ENCODE measurements at regions not wholly inside any gene's neighbourhood (a gene's known extent, or its start where the extent isn't known, plus 50 kb on each side); places are given as distances from the start of the nearest gene placed in this dataset.

GRCh38 chr3:148131990-148132638 lies 565.6 kb upstream of the AGTR1 start:
- TF ChIP-seq CBFB (IDR thresholded peaks at IDR 0.05; ENCODE audit: low read depth) = no peak
- no peak for TF ChIP-seq JUNB (IDR thresholded peaks at IDR 0.05)
- TF ChIP-seq, protein P1, sequence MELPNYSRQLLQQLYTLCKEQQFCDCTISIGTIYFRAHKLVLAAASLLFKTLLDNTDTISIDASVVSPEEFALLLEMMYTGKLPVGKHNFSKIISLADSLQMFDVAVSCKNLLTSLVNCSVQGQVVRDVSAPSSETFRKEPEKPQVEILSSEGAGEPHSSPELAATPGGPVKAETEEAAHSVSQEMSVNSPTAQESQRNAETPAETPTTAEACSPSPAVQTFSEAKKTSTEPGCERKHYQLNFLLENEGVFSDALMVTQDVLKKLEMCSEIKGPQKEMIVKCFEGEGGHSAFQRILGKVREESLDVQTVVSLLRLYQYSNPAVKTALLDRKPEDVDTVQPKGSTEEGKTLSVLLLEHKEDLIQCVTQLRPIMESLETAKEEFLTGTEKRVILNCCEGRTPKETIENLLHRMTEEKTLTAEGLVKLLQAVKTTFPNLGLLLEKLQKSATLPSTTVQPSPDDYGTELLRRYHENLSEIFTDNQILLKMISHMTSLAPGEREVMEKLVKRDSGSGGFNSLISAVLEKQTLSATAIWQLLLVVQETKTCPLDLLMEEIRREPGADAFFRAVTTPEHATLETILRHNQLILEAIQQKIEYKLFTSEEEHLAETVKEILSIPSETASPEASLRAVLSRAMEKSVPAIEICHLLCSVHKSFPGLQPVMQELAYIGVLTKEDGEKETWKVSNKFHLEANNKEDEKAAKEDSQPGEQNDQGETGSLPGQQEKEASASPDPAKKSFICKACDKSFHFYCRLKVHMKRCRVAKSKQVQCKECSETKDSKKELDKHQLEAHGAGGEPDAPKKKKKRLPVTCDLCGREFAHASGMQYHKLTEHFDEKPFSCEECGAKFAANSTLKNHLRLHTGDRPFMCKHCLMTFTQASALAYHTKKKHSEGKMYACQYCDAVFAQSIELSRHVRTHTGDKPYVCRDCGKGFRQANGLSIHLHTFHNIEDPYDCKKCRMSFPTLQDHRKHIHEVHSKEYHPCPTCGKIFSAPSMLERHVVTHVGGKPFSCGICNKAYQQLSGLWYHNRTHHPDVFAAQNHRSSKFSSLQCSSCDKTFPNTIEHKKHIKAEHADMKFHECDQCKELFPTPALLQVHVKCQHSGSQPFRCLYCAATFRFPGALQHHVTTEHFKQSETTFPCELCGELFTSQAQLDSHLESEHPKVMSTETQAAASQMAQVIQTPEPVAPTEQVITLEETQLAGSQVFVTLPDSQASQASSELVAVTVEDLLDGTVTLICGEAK (IDR thresholded peaks at IDR 0.05; ENCODE audit: borderline replicate concordance) = no peak
- no peak for TF ChIP-seq NR2C2 (IDR thresholded peaks at IDR 0.05; ENCODE audit: borderline replicate concordance, control insufficient read depth, insufficient read length, low read depth)
- TF ChIP-seq NFIC (IDR thresholded peaks at IDR 0.05; ENCODE audit: low read depth, low read length) = no peak
- TF ChIP-seq, protein P2, sequence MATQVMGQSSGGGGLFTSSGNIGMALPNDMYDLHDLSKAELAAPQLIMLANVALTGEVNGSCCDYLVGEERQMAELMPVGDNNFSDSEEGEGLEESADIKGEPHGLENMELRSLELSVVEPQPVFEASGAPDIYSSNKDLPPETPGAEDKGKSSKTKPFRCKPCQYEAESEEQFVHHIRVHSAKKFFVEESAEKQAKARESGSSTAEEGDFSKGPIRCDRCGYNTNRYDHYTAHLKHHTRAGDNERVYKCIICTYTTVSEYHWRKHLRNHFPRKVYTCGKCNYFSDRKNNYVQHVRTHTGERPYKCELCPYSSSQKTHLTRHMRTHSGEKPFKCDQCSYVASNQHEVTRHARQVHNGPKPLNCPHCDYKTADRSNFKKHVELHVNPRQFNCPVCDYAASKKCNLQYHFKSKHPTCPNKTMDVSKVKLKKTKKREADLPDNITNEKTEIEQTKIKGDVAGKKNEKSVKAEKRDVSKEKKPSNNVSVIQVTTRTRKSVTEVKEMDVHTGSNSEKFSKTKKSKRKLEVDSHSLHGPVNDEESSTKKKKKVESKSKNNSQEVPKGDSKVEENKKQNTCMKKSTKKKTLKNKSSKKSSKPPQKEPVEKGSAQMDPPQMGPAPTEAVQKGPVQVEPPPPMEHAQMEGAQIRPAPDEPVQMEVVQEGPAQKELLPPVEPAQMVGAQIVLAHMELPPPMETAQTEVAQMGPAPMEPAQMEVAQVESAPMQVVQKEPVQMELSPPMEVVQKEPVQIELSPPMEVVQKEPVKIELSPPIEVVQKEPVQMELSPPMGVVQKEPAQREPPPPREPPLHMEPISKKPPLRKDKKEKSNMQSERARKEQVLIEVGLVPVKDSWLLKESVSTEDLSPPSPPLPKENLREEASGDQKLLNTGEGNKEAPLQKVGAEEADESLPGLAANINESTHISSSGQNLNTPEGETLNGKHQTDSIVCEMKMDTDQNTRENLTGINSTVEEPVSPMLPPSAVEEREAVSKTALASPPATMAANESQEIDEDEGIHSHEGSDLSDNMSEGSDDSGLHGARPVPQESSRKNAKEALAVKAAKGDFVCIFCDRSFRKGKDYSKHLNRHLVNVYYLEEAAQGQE (IDR thresholded peaks at IDR 0.05; ENCODE audit: low read depth, low read length) = no peak
